GM12878 (cell line): ENCODE measurements at regions not wholly inside any gene's neighbourhood (a gene's known extent, or its start where the extent isn't known, plus 50 kb on each side); places are given as distances from the start of the nearest gene placed in this dataset.

Source experiments
- ATAC-seq: fragments of 200-7000 bp; cut with Tn5 transposase; 3 replicates; pipeline ENCODE4 v1.9.1; 2020; ENCODE audit warnings: mild to moderate bottlenecking, moderate library complexity
- BruUV-seq: library from RNA; stranded (reverse); fragments of 400-500 nt; replicated peaks from 2 replicates; lab custom pipeline; 2021; lab: Mats Ljungman, UMichigan
- CTCF ChIA-PET: fragments of 300-600 bp; sonication (Branson Sonifier 250); formaldehyde crosslinking; extraction: SDS; loops from one replicate; lab custom pipeline; 2021; ENCODE audit warnings: inconsistent platforms; lab: Yijun Ruan, JAX
- POLR2A ChIA-PET: fragments of 350-600 bp; formaldehyde crosslinking; extraction: SDS; loops from one replicate; lab custom pipeline; 2021; ENCODE audit warnings: inconsistent platforms; lab: Charles Lee
- RAD21 ChIA-PET: fragments of 300-600 bp; sonication (Branson Sonifier 250); formaldehyde crosslinking; loops from one replicate; lab custom pipeline; 2023; ENCODE audit warnings: antibody characterized with exemption; ENCODE audit not compliant: unreplicated experiment; lab: Charles Lee
- SMC1A ChIA-PET: fragments of 300-600 bp; sonication (Branson Sonifier 250); formaldehyde crosslinking; loops from one replicate; lab custom pipeline; 2023; ENCODE audit not compliant: unreplicated experiment, uncharacterized antibody; lab: Charles Lee
- DNase-seq: peaks from one replicate; pipeline ENCODE4 v3.0.0-alpha.2; 2011; ENCODE audit warnings: low read depth, low spot score
- FAIRE-seq: peaks from 3 replicates; lab custom pipeline; 2011; peaks lifted over from hg19 to GRCh38; lab: Jason Lieb, UNC
- H2AFZ ChIP-seq: 2 replicates; pipeline ENCODE4 v1.6.0; 2011; ENCODE audit warnings: low read depth, low read length, control low read depth; ENCODE audit not compliant: control insufficient read depth
- H3K27ac ChIP-seq: 2 replicates; pipeline ENCODE4 v1.5.1; 2011; ENCODE audit warnings: control low read depth; ENCODE audit not compliant: control insufficient read depth, insufficient read depth
- H3K27me3 ChIP-seq, 2 experiments: replicated peaks in 1 of 2; 2 replicates each; pipeline versions ENCODE4 v1.6.0 to v1.6.1; 2011; ENCODE audit warnings: low read length in 1 of 2; ENCODE audit not compliant: control insufficient read depth in 2 of 2, insufficient read depth in 2 of 2
- H3K36me3 ChIP-seq, 2 experiments: 2 replicates each; pipeline ENCODE4 v1.5.1; 2011; ENCODE audit warnings: low read length in 1 of 2; ENCODE audit not compliant: control insufficient read depth in 2 of 2, insufficient read depth in 2 of 2
- H3K4me1 ChIP-seq: 2 replicates; pipeline ENCODE4 v1.6.1; 2011; ENCODE audit warnings: mild to moderate bottlenecking, low read length, moderate library complexity, mixed read lengths; ENCODE audit not compliant: control insufficient read depth, insufficient read depth
- H3K4me2 ChIP-seq: 2 replicates; pipeline ENCODE4 v1.6.0; 2011; ENCODE audit warnings: control low read depth; ENCODE audit not compliant: control insufficient read depth, insufficient read depth
- H3K4me3 ChIP-seq: fragments of 200-600 bp; sonication (generic); 2 replicates; pipeline ENCODE4 v1.5.1; 2016
- H3K79me2 ChIP-seq: 2 replicates; pipeline ENCODE4 v1.6.0; 2011; ENCODE audit warnings: low read length; ENCODE audit not compliant: control insufficient read depth, insufficient read depth
- H3K9ac ChIP-seq: 2 replicates; pipeline ENCODE4 v1.8.0; 2011; ENCODE audit warnings: low read length, control low read depth, mixed read lengths; ENCODE audit not compliant: control insufficient read depth, insufficient read depth
- H3K9me3 ChIP-seq: replicated peaks from 3 replicates; pipeline ENCODE4 v1.5.1; 2011; ENCODE audit warnings: mild to moderate bottlenecking, low read length; ENCODE audit not compliant: control insufficient read depth, insufficient read depth
- H4K20me1 ChIP-seq: 2 replicates; pipeline ENCODE4 v1.6.0; 2011; ENCODE audit not compliant: control insufficient read depth, insufficient read depth
- CREM ChIP-seq: IDR thresholded peaks from 2 replicates; pipeline ENCODE4 v1.6.1; 2014; ENCODE audit warnings: antibody characterized with exemption, low read depth
- E4F1 ChIP-seq: fragments of 450-650 bp; IDR thresholded peaks from 2 replicates; pipeline ENCODE4 v1.6.1; 2018; ENCODE audit warnings: borderline replicate concordance, mild to moderate bottlenecking; ENCODE audit not compliant: partially characterized antibody
- EED ChIP-seq: sonication (generic); IDR thresholded peaks from 2 replicates; pipeline ENCODE4 v1.6.1; 2016; ENCODE audit warnings: antibody characterized with exemption, low read depth
- EP300 ChIP-seq, 2 experiments: fragments of 150-350 bp in 1 of 2; IDR thresholded peaks; 2 replicates each; pipeline ENCODE4 v1.6.1; 2011 to 2012; ENCODE audit warnings: low read depth in 2 of 2, low read length in 2 of 2, borderline replicate concordance in 1 of 2, improper control_type of control experiment in 1 of 2, inconsistent platforms in 1 of 2; ENCODE audit not compliant: control insufficient read depth in 1 of 2
- IKZF1 ChIP-seq: fragments of 450-650 bp; conservative IDR thresholded peaks from 2 replicates; pipeline ENCODE4 v1.6.1; 2017; ENCODE audit warnings: antibody characterized with exemption, mild to moderate bottlenecking
- LARP7 ChIP-seq: fragments of 450-650 bp; IDR thresholded peaks from 2 replicates; pipeline ENCODE4 v1.6.1; 2017; ENCODE audit warnings: mild to moderate bottlenecking
- MEF2B ChIP-seq: fragments of 450-650 bp; IDR thresholded peaks from 2 replicates; pipeline ENCODE4 v1.6.1; 2018; ENCODE audit warnings: mild to moderate bottlenecking, moderate library complexity; ENCODE audit not compliant: partially characterized antibody, poor library complexity, severe bottlenecking
- MTA2 ChIP-seq: fragments of 450-650 bp; IDR thresholded peaks from 2 replicates; pipeline ENCODE4 v1.6.1; 2016; ENCODE audit warnings: low read depth, mild to moderate bottlenecking, moderate library complexity
- SREBF2 ChIP-seq: IDR thresholded peaks from 2 replicates; pipeline ENCODE4 v1.6.1; 2012; ENCODE audit warnings: mild to moderate bottlenecking, low read length
- SUZ12 ChIP-seq: fragments of 200-600 bp; sonication (generic); IDR thresholded peaks from one replicate; pipeline ENCODE4 v1.6.1; 2018; ENCODE audit warnings: antibody characterized with exemption, mild to moderate bottlenecking; ENCODE audit not compliant: unreplicated experiment
- USF1 ChIP-seq: IDR thresholded peaks from 2 replicates; pipeline ENCODE4 v1.6.1; 2011; ENCODE audit warnings: borderline replicate concordance, low read depth, mild to moderate bottlenecking, moderate library complexity, mixed read lengths, low read length; ENCODE audit not compliant: insufficient read depth; ENCODE audit errors: extremely low read length
- ZBED1 ChIP-seq: IDR thresholded peaks from 2 replicates; pipeline ENCODE4 v1.6.1; 2016; ENCODE audit warnings: borderline replicate concordance
- WGBS: methylation state at CpG from one replicate; pipeline ENCODE4 v1.1.6; 2016; ENCODE audit warnings: low lambda C conversion rate; ENCODE audit not compliant: insufficient replicate concordance, insufficient coverage; ENCODE audit errors: missing lambda C conversion rate; 5-methylcytosine and 5-hydroxymethylcytosine counted together
- in situ Hi-C: fragments of 300-500 bp; cut with MboI; formaldehyde crosslinking; loops from 9 replicates; pipeline ENCODE4 v1.14.3; 2018; ENCODE audit warnings: mixed read lengths
- intact Hi-C: fragments of 100-400 bp; cut with micrococcal nuclease; formaldehyde crosslinking; loops from one replicate; pipeline ENCODE4 v1.14.2; 2022; ENCODE audit not compliant: unreplicated experiment

GRCh38 chr2:22901471-22902179, 483.4 kb upstream of the KLHL29 start:
- H3K4me2 ChIP-seq, result no peak overlapping the region
- H3K36me3 ChIP-seq, result no peaks in the 10 kb centered on the region
- no peaks in the 10 kb centered on the region for H4K20me1 ChIP-seq
- H3K4me1 ChIP-seq, result no peaks in the 10 kb centered on the region
- H3K9me3 ChIP-seq, result no peaks in the 10 kb centered on the region
- POLR2A ChIA-PET, result no interaction called here
- WGBS, result 18% methylated on average over 9 of the region's 9 CpGs
- SMC1A ChIA-PET, result no interaction called here
- H2AFZ ChIP-seq, result no peak overlapping the region
- no peak overlapping the region for H3K4me3 ChIP-seq
- intact Hi-C loops (no loop called here), in situ Hi-C loops (no loop called here)
- H3K27ac ChIP-seq, result no peak overlapping the region
- ATAC-seq (no peak), FAIRE-seq (no peak), DNase-seq (no peak)
- CTCF ChIA-PET, result interaction anchor here (1.1 kb wide), 1 partner anchor 39 kb away, joined by 3 read pairs; no protein-coding TSS in a partner anchor
- no TSS peak for BruUV-seq
- TF ChIP-seq SUZ12 (no peak), LARP7 (no peak), USF1 (no peak)
- H3K27me3 ChIP-seq, result peaks cover 0 to 3% of the 10 kb centered on the region in 2 experiments; a peak in 1 of 4 replicates
- RAD21 ChIA-PET, result no interaction called here
- H3K9ac ChIP-seq, result no peak overlapping the region
- no peaks in the 10 kb centered on the region for H3K79me2 ChIP-seq

- H3K79me2 ChIP-seq, result no peaks in the 10 kb centered on the region
- WGBS, result 2% methylated on average over 5 of the region's 5 CpGs
- SMC1A ChIA-PET, result no interaction called here
- CTCF ChIA-PET, result no interaction called here
- no peak overlapping the region for H3K4me3 ChIP-seq
- no TSS peak for BruUV-seq
- no peaks in the 10 kb centered on the region for H3K36me3 ChIP-seq
- in situ Hi-C loops (no loop called here), intact Hi-C loops (no loop called here)
- DNase-seq (no peak), ATAC-seq (no peak), FAIRE-seq (no peak)
- no peaks in the 10 kb centered on the region for H3K9me3 ChIP-seq
- H3K9ac ChIP-seq, result no peak overlapping the region
- no peak overlapping the region for H3K27ac ChIP-seq
- no peaks in the 10 kb centered on the region for H4K20me1 ChIP-seq
- H3K27me3 ChIP-seq, result peaks cover 0 to 3% of the 10 kb centered on the region in 2 experiments; a peak in 1 of 4 replicates
- H3K4me2 ChIP-seq, result no peak overlapping the region
- RAD21 ChIA-PET, result no interaction called here
- POLR2A ChIA-PET, result no interaction called here
- H3K4me1 ChIP-seq, result no peaks in the 10 kb centered on the region
- no peak overlapping the region for H2AFZ ChIP-seq
- no peak for TF ChIP-seq SREBF2
- no peak for TF ChIP-seq CREM
- TF ChIP-seq E4F1, result no peak
- TF ChIP-seq IKZF1, result no peak
- TF ChIP-seq MTA2, result no peak
- no peak for TF ChIP-seq MEF2B
- no peak for TF ChIP-seq EED
- no peak for TF ChIP-seq EP300 (IDR thresholded peaks at IDR 0.05; ENCODE audit: borderline replicate concordance in 1 of 2, control insufficient read depth in 1 of 2, low read depth in 2 of 2, low read length in 2 of 2)
- no peak for TF ChIP-seq ZBED1
Observed at GRCh38 chr2:22902180-22902550, 482.8 kb upstream of the KLHL29 start.
